ENCODE measurements at regions not wholly inside any gene's neighbourhood (a gene's known extent, or its start where the extent isn't known, plus 50 kb on each side); places are given as distances from the start of the nearest gene placed in this dataset.
"Not testable (repeated sequence)": the region's sequence is repeated elsewhere in the genome, so short reads cannot be mapped to it uniquely, and the experiment has no call there.

DNA sequence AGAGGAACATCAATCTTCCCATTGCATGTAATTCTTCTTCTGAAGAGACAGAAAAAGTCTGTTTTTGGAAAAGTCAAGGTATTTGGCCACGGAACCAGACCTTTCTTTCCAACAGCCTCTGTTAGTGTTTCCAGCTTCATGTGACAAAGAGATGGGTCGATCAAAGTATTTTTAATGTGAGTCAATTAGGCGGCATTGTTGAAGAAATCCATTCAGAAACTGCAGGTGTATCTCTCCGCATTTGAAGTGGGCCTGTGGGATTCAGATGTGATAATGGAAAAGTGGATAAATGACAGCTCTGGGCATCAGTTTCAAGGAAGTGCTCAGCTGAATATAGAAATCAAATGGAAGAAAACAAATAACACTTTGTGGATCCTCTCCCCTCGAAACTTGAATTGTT lies 143.1 kb upstream of the CHL1 start:
- TF ChIP-seq FOXP2 (optimal IDR thresholded peaks at IDR 0.05; ENCODE audit: control extremely low read depth, extremely low read length, insufficient read depth); POLR2AphosphoS5 (IDR thresholded peaks at IDR 0.05; ENCODE audit: borderline replicate concordance, low read depth, low read length): not testable (repeated sequence)
